ENCODE measurements at regions not wholly inside any gene's neighbourhood (a gene's known extent, or its start where the extent isn't known, plus 50 kb on each side); places are given as distances from the start of the nearest gene placed in this dataset.

DNA sequence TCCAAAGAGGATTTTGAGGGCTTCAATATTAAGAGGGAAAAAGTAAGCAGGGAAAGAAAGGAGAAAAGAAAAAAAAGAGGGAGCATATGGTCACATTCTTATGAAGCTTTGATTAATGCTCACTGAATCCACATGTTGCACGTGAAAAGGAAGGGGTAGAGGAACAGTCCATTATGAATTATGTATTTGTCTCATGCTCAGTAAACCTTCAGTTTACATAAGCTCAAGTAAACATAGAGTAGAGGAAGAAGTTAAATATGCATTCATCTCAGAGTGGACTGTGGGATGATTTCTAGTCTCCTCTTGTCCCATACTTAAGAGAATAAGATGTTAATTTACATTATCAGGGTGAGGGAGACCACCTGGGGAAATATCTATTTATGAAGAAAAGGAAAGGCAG lies 334.5 kb downstream of the IPO8 start:
- WGBS (ENCODE audit: low lambda C conversion rate, missing lambda C conversion rate): 61% methylated on average over 1 of the region's 1 CpG
- Histone ChIP-seq H3K79me2 (no peaks in the 10 kb centered on the region), H3K4me3 (no peak overlapping the region), H4K20me1 (ENCODE audit: insufficient read depth, poor library complexity, severe bottlenecking) (no peaks in the 10 kb centered on the region), H3K4me1 (ENCODE audit: insufficient read depth) (peaks cover 4% of the 10 kb centered on the region), H3K9me3 (ENCODE audit: low read depth) (peaks cover 5% of the 10 kb centered on the region), H3K4me2 (no peak overlapping the region), H3K27ac (no peak overlapping the region), H3K9me2 (replicated peaks; ENCODE audit: insufficient read depth) (no peaks in the 10 kb centered on the region), H3K36me3 (replicated peaks; ENCODE audit: insufficient read depth, low read depth) (no peaks in the 10 kb centered on the region), H2AFZ (no peak overlapping the region), H3K27me3 (no peaks in the 10 kb centered on the region)
- DNase-seq (ENCODE audit: low spot score): no peak
- TF ChIP-seq EZH2 (IDR thresholded peaks at IDR 0.05; ENCODE audit: borderline replicate concordance): no peak
- TF ChIP-seq, protein P1, sequence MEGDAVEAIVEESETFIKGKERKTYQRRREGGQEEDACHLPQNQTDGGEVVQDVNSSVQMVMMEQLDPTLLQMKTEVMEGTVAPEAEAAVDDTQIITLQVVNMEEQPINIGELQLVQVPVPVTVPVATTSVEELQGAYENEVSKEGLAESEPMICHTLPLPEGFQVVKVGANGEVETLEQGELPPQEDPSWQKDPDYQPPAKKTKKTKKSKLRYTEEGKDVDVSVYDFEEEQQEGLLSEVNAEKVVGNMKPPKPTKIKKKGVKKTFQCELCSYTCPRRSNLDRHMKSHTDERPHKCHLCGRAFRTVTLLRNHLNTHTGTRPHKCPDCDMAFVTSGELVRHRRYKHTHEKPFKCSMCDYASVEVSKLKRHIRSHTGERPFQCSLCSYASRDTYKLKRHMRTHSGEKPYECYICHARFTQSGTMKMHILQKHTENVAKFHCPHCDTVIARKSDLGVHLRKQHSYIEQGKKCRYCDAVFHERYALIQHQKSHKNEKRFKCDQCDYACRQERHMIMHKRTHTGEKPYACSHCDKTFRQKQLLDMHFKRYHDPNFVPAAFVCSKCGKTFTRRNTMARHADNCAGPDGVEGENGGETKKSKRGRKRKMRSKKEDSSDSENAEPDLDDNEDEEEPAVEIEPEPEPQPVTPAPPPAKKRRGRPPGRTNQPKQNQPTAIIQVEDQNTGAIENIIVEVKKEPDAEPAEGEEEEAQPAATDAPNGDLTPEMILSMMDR (IDR thresholded peaks at IDR 0.05; ENCODE audit: poor library complexity): no peak
- no peak for TF ChIP-seq EZH2phosphoT487 (IDR thresholded peaks at IDR 0.05; ENCODE audit: low read depth, severe bottlenecking, unreplicated experiment)

DNA sequence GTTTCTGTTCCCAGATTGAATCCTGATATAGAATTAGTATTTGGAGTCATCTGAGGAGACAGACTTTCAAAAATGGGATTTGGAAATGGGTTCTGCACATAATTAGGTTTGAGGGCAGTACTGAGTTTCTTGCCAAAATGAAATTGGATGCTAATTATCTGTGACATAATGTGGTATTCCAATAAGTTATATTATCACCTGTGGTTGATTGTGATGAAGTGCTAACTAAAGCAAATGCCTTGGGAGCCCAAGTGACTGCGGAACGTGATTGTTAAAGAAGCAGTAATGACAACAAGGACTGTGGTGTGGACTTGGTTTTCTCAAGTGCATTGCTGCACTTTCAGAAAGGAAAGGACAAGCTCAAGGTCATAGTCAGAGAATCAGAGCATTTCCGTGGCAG lies 337.0 kb downstream of the IPO8 start:
- H3K4me2 ChIP-seq: no peak overlapping the region
- no peaks in the 10 kb centered on the region for H4K20me1 ChIP-seq (ENCODE audit: insufficient read depth, poor library complexity, severe bottlenecking)
- H3K36me3 ChIP-seq (replicated peaks; ENCODE audit: insufficient read depth, low read depth): no peaks in the 10 kb centered on the region
- TF ChIP-seq, protein P1 (IDR thresholded peaks at IDR 0.05; ENCODE audit: poor library complexity): no peak
- TF ChIP-seq EZH2 (IDR thresholded peaks at IDR 0.05; ENCODE audit: borderline replicate concordance) (no peak), EZH2phosphoT487 (IDR thresholded peaks at IDR 0.05; ENCODE audit: low read depth, severe bottlenecking, unreplicated experiment) (no peak)
- no peaks in the 10 kb centered on the region for H3K27me3 ChIP-seq
- H3K9me2 ChIP-seq (replicated peaks; ENCODE audit: insufficient read depth): no peaks in the 10 kb centered on the region
- peaks cover 5% of the 10 kb centered on the region for H3K9me3 ChIP-seq (ENCODE audit: low read depth)
- H3K27ac ChIP-seq: no peak overlapping the region
- no peaks in the 10 kb centered on the region for H3K4me1 ChIP-seq (ENCODE audit: insufficient read depth)
- no peak overlapping the region for H2AFZ ChIP-seq
- 88% methylated on average over 3 of the region's 3 CpGs for WGBS (ENCODE audit: low lambda C conversion rate, missing lambda C conversion rate)
- no peak overlapping the region for H3K4me3 ChIP-seq
- no peak for DNase-seq (ENCODE audit: low spot score)
- no peaks in the 10 kb centered on the region for H3K79me2 ChIP-seq

- no peaks in the 10 kb centered on the region for H3K4me1 ChIP-seq (ENCODE audit: insufficient read depth)
- H3K27ac ChIP-seq: no peak overlapping the region
- no peak overlapping the region for H3K4me3 ChIP-seq
- no peak overlapping the region for H2AFZ ChIP-seq
- H3K36me3 ChIP-seq (replicated peaks; ENCODE audit: insufficient read depth, low read depth): no peaks in the 10 kb centered on the region
- H3K79me2 ChIP-seq: no peaks in the 10 kb centered on the region
- DNase-seq (ENCODE audit: low spot score): no peak
- no peaks in the 10 kb centered on the region for H3K9me2 ChIP-seq (replicated peaks; ENCODE audit: insufficient read depth)
- no peaks in the 10 kb centered on the region for H4K20me1 ChIP-seq (ENCODE audit: insufficient read depth, poor library complexity, severe bottlenecking)
- H3K4me2 ChIP-seq: no peak overlapping the region
- no peaks in the 10 kb centered on the region for H3K27me3 ChIP-seq
- TF ChIP-seq EZH2phosphoT487 (IDR thresholded peaks at IDR 0.05; ENCODE audit: low read depth, severe bottlenecking, unreplicated experiment): no peak
- TF ChIP-seq, protein P1 (IDR thresholded peaks at IDR 0.05; ENCODE audit: poor library complexity): no peak
- TF ChIP-seq EZH2 (IDR thresholded peaks at IDR 0.05; ENCODE audit: borderline replicate concordance): no peak
- peaks cover under 1% of the 10 kb centered on the region for H3K9me3 ChIP-seq (ENCODE audit: low read depth)
- WGBS (ENCODE audit: low lambda C conversion rate, missing lambda C conversion rate): 70% methylated on average over 7 of the region's 7 CpGs
Observed at GRCh38 chr12:30357766-30358490, 337.7 kb downstream of the IPO8 start.
